Immature natural killer cell (primary cell): ENCODE measurements at regions not wholly inside any gene's neighbourhood (a gene's known extent, or its start where the extent isn't known, plus 50 kb on each side); places are given as distances from the start of the nearest gene placed in this dataset.

Source experiments
- DNase-seq, 3 donors: peaks; one replicate each; pipeline ENCODE4 v3.0.0; 2022; ENCODE audit warnings: mixed read lengths in 1 of 3
- H3K27ac Mint-ChIP-seq, 6 donors: one replicate each; pipeline ENCODE4 v1.8.0; 2020; ENCODE audit warnings: mixed read lengths in 6 of 6, mild to moderate bottlenecking in 5 of 6, inconsistent platforms in 4 of 6, moderate library complexity in 3 of 6
- H3K27me3 Mint-ChIP-seq, 3 donors: one replicate each; pipeline ENCODE4 v1.8.0; 2020 to 2021; ENCODE audit warnings: low read depth in 3 of 3, mild to moderate bottlenecking in 3 of 3, mixed read lengths in 3 of 3, moderate library complexity in 3 of 3, inconsistent platforms in 1 of 3
- H3K36me3 Mint-ChIP-seq, 3 donors: one replicate each; pipeline ENCODE4 v1.8.0; 2020; ENCODE audit warnings: mixed read lengths in 3 of 3, inconsistent platforms in 2 of 3, mild to moderate bottlenecking in 2 of 3
- H3K4me1 Mint-ChIP-seq, 2 donors: one replicate each; pipeline ENCODE4 v1.8.0; 2020; ENCODE audit warnings: inconsistent platforms in 2 of 2, mild to moderate bottlenecking in 2 of 2, mixed read lengths in 2 of 2, moderate library complexity in 1 of 2
- H3K4me3 Mint-ChIP-seq, 5 donors: one replicate each; pipeline ENCODE4 v1.8.0; 2020; ENCODE audit warnings: mild to moderate bottlenecking in 5 of 5, mixed read lengths in 5 of 5, inconsistent platforms in 3 of 5, moderate library complexity in 3 of 5
- H3K9me3 Mint-ChIP-seq, 6 donors: one replicate each; pipeline ENCODE4 v1.8.0; 2020; ENCODE audit warnings: mild to moderate bottlenecking in 6 of 6, mixed read lengths in 6 of 6, inconsistent platforms in 4 of 6, moderate library complexity in 3 of 6

GRCh38 chr1:56396581-56396980, 182.8 kb downstream of the PLPP3 start:
- H3K4me1 Mint-ChIP-seq = no peaks in the 10 kb centered on the region
- peaks cover 0 to 3% (median 0%) of the 10 kb centered on the region in 3 donors for H3K36me3 Mint-ChIP-seq
- H3K27me3 Mint-ChIP-seq = peaks cover 0 to 4% (median 3%) of the 10 kb centered on the region in 3 donors
- H3K9me3 Mint-ChIP-seq = peaks cover 0 to 4% (median 0%) of the 10 kb centered on the region in 6 donors
- no peak overlapping the region for H3K27ac Mint-ChIP-seq
- H3K4me3 Mint-ChIP-seq = no peak overlapping the region
- DNase-seq = no peak

GRCh38 chr1:56395776-56396175, 183.6 kb downstream of the PLPP3 start:
- Mint-ChIP-seq H3K4me1 (no peaks in the 10 kb centered on the region), H3K36me3 (peaks cover 0 to 3% (median 0%) of the 10 kb centered on the region in 3 donors), H3K9me3 (peaks cover 0 to 4% (median 0%) of the 10 kb centered on the region in 6 donors), H3K27me3 (peaks cover 0 to 4% (median 3%) of the 10 kb centered on the region in 3 donors), H3K4me3 (no peak overlapping the region), H3K27ac (no peak overlapping the region)
- no peak for DNase-seq

GRCh38 chr1:56394298-56394697, 185.1 kb downstream of the PLPP3 start:
- Mint-ChIP-seq H3K36me3 (peaks cover 0 to 3% (median 0%) of the 10 kb centered on the region in 3 donors), H3K4me1 (no peaks in the 10 kb centered on the region), H3K9me3 (peaks cover 0 to 4% (median 0%) of the 10 kb centered on the region in 6 donors), H3K27me3 (peaks cover 0 to 4% (median 3%) of the 10 kb centered on the region in 3 donors), H3K27ac (no peak overlapping the region), H3K4me3 (no peak overlapping the region)
- no peak for DNase-seq

GRCh38 chr1:56390934-56391731, 188.2 kb downstream of the PLPP3 start:
- Mint-ChIP-seq H3K4me1 (no peaks in the 10 kb centered on the region), H3K27ac (no peak overlapping the region)

GRCh38 chr1:56390232-56390867, 189.0 kb downstream of the PLPP3 start:
- Mint-ChIP-seq H3K27me3 (peaks cover 1 to 4% (median 3%) of the 10 kb centered on the region in 3 donors), H3K9me3 (no peaks in the 10 kb centered on the region), H3K4me1 (no peaks in the 10 kb centered on the region), H3K36me3 (no peaks in the 10 kb centered on the region), H3K4me3 (no peak overlapping the region), H3K27ac (no peak overlapping the region)
- no peak for DNase-seq

More at GRCh38 chr1:56390934-56391731, 188.2 kb downstream of the PLPP3 start:
- H3K4me3 Mint-ChIP-seq = no peak overlapping the region
- H3K27me3 Mint-ChIP-seq = peaks cover 1 to 4% (median 3%) of the 10 kb centered on the region in 3 donors
- H3K9me3 Mint-ChIP-seq = peaks cover 0 to 2% (median 0%) of the 10 kb centered on the region in 6 donors
- H3K36me3 Mint-ChIP-seq = no peaks in the 10 kb centered on the region
- DNase-seq = no peak

GRCh38 chr1:56389813-56390212, 189.6 kb downstream of the PLPP3 start:
- Mint-ChIP-seq H3K4me3 (no peak overlapping the region), H3K27me3 (peaks cover 1 to 4% (median 3%) of the 10 kb centered on the region in 3 donors), H3K4me1 (no peaks in the 10 kb centered on the region), H3K9me3 (no peaks in the 10 kb centered on the region), H3K36me3 (no peaks in the 10 kb centered on the region), H3K27ac (no peak overlapping the region)
- DNase-seq = no peak

GRCh38 chr1:56387071-56387740, 192.2 kb downstream of the PLPP3 start:
- DNase-seq = no peak
- H3K36me3 Mint-ChIP-seq = no peaks in the 10 kb centered on the region
- H3K27me3 Mint-ChIP-seq = peaks cover 1 to 3% (median 2%) of the 10 kb centered on the region in 3 donors
- no peak overlapping the region for H3K27ac Mint-ChIP-seq
- peaks cover 0 to 3% (median 0%) of the 10 kb centered on the region in 6 donors for H3K9me3 Mint-ChIP-seq
- no peaks in the 10 kb centered on the region for H3K4me1 Mint-ChIP-seq
- no peak overlapping the region for H3K4me3 Mint-ChIP-seq

GRCh38 chr1:56385314-56385713, 194.0 kb downstream of the PLPP3 start:
- Mint-ChIP-seq H3K27me3 (peaks cover 0 to 2% (median 1%) of the 10 kb centered on the region in 3 donors), H3K27ac (no peak overlapping the region), H3K36me3 (no peaks in the 10 kb centered on the region), H3K9me3 (peaks cover 0 to 3% (median 0%) of the 10 kb centered on the region in 6 donors), H3K4me1 (no peaks in the 10 kb centered on the region), H3K4me3 (no peak overlapping the region)
- no peak for DNase-seq

GRCh38 chr1:56382929-56383328, 196.4 kb downstream of the PLPP3 start:
- Mint-ChIP-seq H3K4me1 (no peaks in the 10 kb centered on the region), H3K27ac (no peak overlapping the region), H3K4me3 (no peak overlapping the region), H3K36me3 (no peaks in the 10 kb centered on the region), H3K9me3 (peaks cover 0 to 3% (median 0%) of the 10 kb centered on the region in 6 donors), H3K27me3 (peaks cover 0 to 2% (median 1%) of the 10 kb centered on the region in 3 donors)
- no peak for DNase-seq

GRCh38 chr1:56380531-56380930, 198.8 kb downstream of the PLPP3 start:
- DNase-seq = no peak
- Mint-ChIP-seq H3K9me3 (peaks cover 0 to 3% (median 0%) of the 10 kb centered on the region in 6 donors), H3K4me1 (no peaks in the 10 kb centered on the region), H3K27me3 (peaks cover 0 to 5% (median 0%) of the 10 kb centered on the region in 3 donors), H3K4me3 (no peak overlapping the region), H3K36me3 (no peaks in the 10 kb centered on the region), H3K27ac (no peak overlapping the region)

- Mint-ChIP-seq H3K36me3 (no peaks in the 10 kb centered on the region), H3K9me3 (peaks cover 0 to 3% (median 0%) of the 10 kb centered on the region in 6 donors), H3K27me3 (peaks cover 0 to 11% (median 0%) of the 10 kb centered on the region in 3 donors), H3K27ac (no peak overlapping the region), H3K4me3 (no peak overlapping the region), H3K4me1 (no peaks in the 10 kb centered on the region)
- DNase-seq = no peak
Observed at GRCh38 chr1:56378341-56379070, 200.9 kb downstream of the PLPP3 start.

GRCh38 chr1:56377431-56377830, 201.9 kb downstream of the PLPP3 start:
- H3K4me1 Mint-ChIP-seq = no peaks in the 10 kb centered on the region
- no peak for DNase-seq
- H3K27me3 Mint-ChIP-seq = peaks cover 0 to 11% (median 0%) of the 10 kb centered on the region in 3 donors
- no peaks in the 10 kb centered on the region for H3K9me3 Mint-ChIP-seq
- no peaks in the 10 kb centered on the region for H3K36me3 Mint-ChIP-seq
- H3K27ac Mint-ChIP-seq = no peak overlapping the region
- H3K4me3 Mint-ChIP-seq = no peak overlapping the region

GRCh38 chr1:56376188-56376984, 203.0 kb downstream of the PLPP3 start:
- no peak for DNase-seq
- H3K27me3 Mint-ChIP-seq = peaks cover 0 to 11% (median 2%) of the 10 kb centered on the region in 3 donors

More at GRCh38 chr1:56376188-56376984, 203.0 kb downstream of the PLPP3 start:
- Mint-ChIP-seq H3K4me3 (no peak overlapping the region), H3K4me1 (no peaks in the 10 kb centered on the region), H3K36me3 (no peaks in the 10 kb centered on the region), H3K9me3 (no peaks in the 10 kb centered on the region), H3K27ac (no peak overlapping the region)
